ENCODE measurements at regions not wholly inside any gene's neighbourhood (a gene's known extent, or its start where the extent isn't known, plus 50 kb on each side); places are given as distances from the start of the nearest gene placed in this dataset.
"Not testable (repeated sequence)": the region's sequence is repeated elsewhere in the genome, so short reads cannot be mapped to it uniquely, and the experiment has no call there.

GRCh38 chrX:148268673-148269072, 231.7 kb upstream of the AFF2 start:
- DNase-seq: no peak

- DNase-seq: no peak
Observed at GRCh38 chrX:148269513-148269912, 230.9 kb upstream of the AFF2 start.

- no peak for DNase-seq
Observed at GRCh38 chrX:148270499-148270898, 229.9 kb upstream of the AFF2 start.

GRCh38 chrX:148271263-148271662, 229.2 kb upstream of the AFF2 start:
- DNase-seq: no peak

GRCh38 chrX:148281920-148282319, 218.5 kb upstream of the AFF2 start:
- DNase-seq: no peak

GRCh38 chrX:148282504-148282903, 217.9 kb upstream of the AFF2 start:
- DNase-seq: no peak

- DNase-seq: no peak
Observed at GRCh38 chrX:148284056-148284455, 216.4 kb upstream of the AFF2 start.

- DNase-seq: no peak
Observed at GRCh38 chrX:148284821-148285220, 215.6 kb upstream of the AFF2 start.

GRCh38 chrX:148288451-148288850, 212.0 kb upstream of the AFF2 start:
- no peak for DNase-seq

- DNase-seq: no peak
Observed at GRCh38 chrX:148290041-148290440, 210.4 kb upstream of the AFF2 start.

- no peak for DNase-seq
Observed at GRCh38 chrX:148290931-148291330, 209.5 kb upstream of the AFF2 start.

GRCh38 chrX:148298737-148299136, 201.7 kb upstream of the AFF2 start:
- no peak for DNase-seq

GRCh38 chrX:148305214-148305613, 195.2 kb upstream of the AFF2 start:
- DNase-seq: not testable (repeated sequence)

GRCh38 chrX:148309413-148309812, 191.0 kb upstream of the AFF2 start:
- DNase-seq: no peak

- DNase-seq: no peak
Observed at GRCh38 chrX:148310426-148311165, 189.8 kb upstream of the AFF2 start.

- DNase-seq: no peak
Observed at GRCh38 chrX:148311544-148311943, 188.9 kb upstream of the AFF2 start.

- DNase-seq: no peak
Observed at GRCh38 chrX:148314876-148315275, 185.5 kb upstream of the AFF2 start.

- DNase-seq: no peak
Observed at GRCh38 chrX:148316446-148316845, 184.0 kb upstream of the AFF2 start.

GRCh38 chrX:148322906-148323305, 177.5 kb upstream of the AFF2 start:
- DNase-seq: no peak

GRCh38 chrX:148333989-148334388, 166.4 kb upstream of the AFF2 start:
- DNase-seq: no peak

GRCh38 chrX:148337873-148338272, 162.5 kb upstream of the AFF2 start:
- no peak for DNase-seq

GRCh38 chrX:148354916-148355315, 145.5 kb upstream of the AFF2 start:
- DNase-seq: no peak

- DNase-seq: no peak
Observed at GRCh38 chrX:148361641-148362040, 138.8 kb upstream of the AFF2 start.

GRCh38 chrX:148363471-148364235, 136.8 kb upstream of the AFF2 start:
- DNase-seq: no peak

- no peak for DNase-seq
Observed at GRCh38 chrX:148365233-148365632, 135.2 kb upstream of the AFF2 start.
